Suprapubic skin (tissue), 4 donors: ENCODE measurements at regions not wholly inside any gene's neighbourhood (a gene's known extent, or its start where the extent isn't known, plus 50 kb on each side); places are given as distances from the start of the nearest gene placed in this dataset.

ENCODE experiments used
- DNase-seq, 2 donors: peaks; one replicate each; pipeline ENCODE4 v3.0.0-alpha.2; 2019; ENCODE audit warnings: low spot score in 2 of 2
- H3K27ac ChIP-seq: fragments of 200-600 bp; sonication (generic); one replicate; pipeline ENCODE4 v1.5.1; 2019
- H3K27me3 ChIP-seq: fragments of 200-600 bp; sonication (generic); one replicate; pipeline ENCODE4 v1.5.1; 2019
- H3K36me3 ChIP-seq: fragments of 200-600 bp; sonication (generic); one replicate; pipeline ENCODE4 v1.5.1; 2019
- H3K4me1 ChIP-seq: fragments of 200-600 bp; sonication (generic); one replicate; pipeline ENCODE4 v1.5.1; 2019
- H3K4me3 ChIP-seq: fragments of 200-600 bp; sonication (generic); one replicate; pipeline ENCODE4 v1.5.1; 2019; ENCODE audit warnings: mild to moderate bottlenecking
- H3K9me3 ChIP-seq: fragments of 200-600 bp; sonication (generic); one replicate; pipeline ENCODE4 v1.5.1; 2019
- EP300 ChIP-seq: sonication (generic); formaldehyde crosslinking; IDR thresholded peaks from one replicate; pipeline ENCODE4 v1.6.1; 2017; ENCODE audit warnings: antibody characterized with exemption
- POLR2A ChIP-seq, 2 donors: fragments of 450-650 bp; IDR thresholded peaks; one replicate each; pipeline ENCODE4 v1.6.1; 2017; ENCODE audit warnings: antibody characterized with exemption in 2 of 2, mild to moderate bottlenecking in 2 of 2, moderate library complexity in 2 of 2
- POLR2AphosphoS5 ChIP-seq, 3 donors: sonication (generic); formaldehyde crosslinking; IDR thresholded peaks; one replicate each; pipeline ENCODE4 v1.6.1; 2017; ENCODE audit warnings: antibody characterized with exemption in 3 of 3
- WGBS: methylation state at CpG from one replicate; pipeline ENCODE4 v1.1.5; 2018; 5-methylcytosine and 5-hydroxymethylcytosine counted together
- TF ChIP-seq, protein P1 (sequence below), 2 donors: fragments of 200-600 bp in 1 of 2; fragments of 450-650 bp in 1 of 2; sonication (generic) in 1 of 2; IDR thresholded peaks; one replicate each; pipeline ENCODE4 v1.5.1; 2016 to 2019; ENCODE audit warnings: antibody characterized with exemption in 2 of 2, mild to moderate bottlenecking in 1 of 2, moderate library complexity in 1 of 2

DNA sequence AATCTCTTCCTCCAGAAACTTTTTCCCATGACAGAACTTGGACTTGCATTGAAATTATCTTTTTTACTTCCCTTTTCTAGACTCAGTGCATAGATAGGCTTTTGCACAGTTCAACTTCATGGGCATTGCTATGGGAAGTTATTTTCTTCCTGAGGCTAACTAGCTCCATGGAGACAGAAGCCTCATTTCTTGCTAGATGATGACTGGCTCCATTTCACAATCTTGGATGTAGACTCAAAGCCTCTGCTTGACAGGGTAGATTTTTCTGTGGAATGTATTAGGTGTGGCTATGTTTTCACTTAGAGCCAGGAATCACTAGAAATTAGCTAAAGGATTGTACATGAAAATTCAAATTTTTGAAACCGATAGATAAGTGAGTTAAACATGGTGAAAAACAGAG, 884.1 kb upstream of the MGAT4C start:
- no peaks in the 10 kb centered on the region for H3K27me3 ChIP-seq
- TF ChIP-seq POLR2AphosphoS5 (IDR thresholded peaks at IDR 0.05), result no peak
- TF ChIP-seq EP300, result no peak
- TF ChIP-seq, protein P1, sequence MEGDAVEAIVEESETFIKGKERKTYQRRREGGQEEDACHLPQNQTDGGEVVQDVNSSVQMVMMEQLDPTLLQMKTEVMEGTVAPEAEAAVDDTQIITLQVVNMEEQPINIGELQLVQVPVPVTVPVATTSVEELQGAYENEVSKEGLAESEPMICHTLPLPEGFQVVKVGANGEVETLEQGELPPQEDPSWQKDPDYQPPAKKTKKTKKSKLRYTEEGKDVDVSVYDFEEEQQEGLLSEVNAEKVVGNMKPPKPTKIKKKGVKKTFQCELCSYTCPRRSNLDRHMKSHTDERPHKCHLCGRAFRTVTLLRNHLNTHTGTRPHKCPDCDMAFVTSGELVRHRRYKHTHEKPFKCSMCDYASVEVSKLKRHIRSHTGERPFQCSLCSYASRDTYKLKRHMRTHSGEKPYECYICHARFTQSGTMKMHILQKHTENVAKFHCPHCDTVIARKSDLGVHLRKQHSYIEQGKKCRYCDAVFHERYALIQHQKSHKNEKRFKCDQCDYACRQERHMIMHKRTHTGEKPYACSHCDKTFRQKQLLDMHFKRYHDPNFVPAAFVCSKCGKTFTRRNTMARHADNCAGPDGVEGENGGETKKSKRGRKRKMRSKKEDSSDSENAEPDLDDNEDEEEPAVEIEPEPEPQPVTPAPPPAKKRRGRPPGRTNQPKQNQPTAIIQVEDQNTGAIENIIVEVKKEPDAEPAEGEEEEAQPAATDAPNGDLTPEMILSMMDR (IDR thresholded peaks at IDR 0.05), result no peak
- TF ChIP-seq POLR2A (IDR thresholded peaks at IDR 0.05), result no peak
- H3K4me3 ChIP-seq, result no peak overlapping the region
- H3K9me3 ChIP-seq, result no peaks in the 10 kb centered on the region
- no peaks in the 10 kb centered on the region for H3K4me1 ChIP-seq
- no peaks in the 10 kb centered on the region for H3K36me3 ChIP-seq
- H3K27ac ChIP-seq, result no peak overlapping the region
- DNase-seq, result no peak
- 71% methylated on average over 1 of the region's 1 CpG for WGBS

GRCh38 chr12:87137220-87137619, 881.0 kb upstream of the MGAT4C start:
- TF ChIP-seq EP300 (no peak), POLR2A (IDR thresholded peaks at IDR 0.05) (no peak), POLR2AphosphoS5 (IDR thresholded peaks at IDR 0.05) (no peak)
- TF ChIP-seq, protein P1 (IDR thresholded peaks at IDR 0.05), result no peak

DNA sequence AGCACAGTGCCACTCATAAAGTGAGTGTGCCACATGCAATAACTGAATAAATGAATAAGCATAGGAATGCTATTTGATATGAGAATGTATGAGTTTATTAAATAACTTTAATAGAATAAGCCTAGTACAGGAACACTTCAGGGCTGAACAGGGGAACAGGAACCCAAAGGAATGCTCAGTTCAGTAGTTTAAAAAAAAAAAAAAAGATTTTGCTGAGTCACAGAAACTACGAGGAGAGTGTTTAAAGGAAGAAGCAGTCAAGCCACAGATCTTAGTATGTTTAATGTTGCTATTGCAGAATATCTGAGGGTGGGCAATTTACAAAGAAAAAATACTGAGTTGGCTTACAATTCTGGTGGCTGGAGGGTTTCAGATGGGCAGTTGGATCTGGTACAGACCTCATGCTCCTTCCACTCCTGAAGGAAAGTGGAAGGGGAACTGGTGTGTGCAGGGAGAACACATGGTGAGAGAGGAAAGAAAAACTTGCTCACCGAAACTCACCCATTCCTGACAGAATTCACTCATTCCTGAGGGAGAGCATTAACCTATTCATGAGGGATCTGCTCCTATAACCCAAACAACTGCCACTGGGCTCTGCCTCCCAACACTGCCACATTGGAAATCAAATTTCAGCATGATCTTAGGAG, 880.3 kb upstream of the MGAT4C start:
- Histone ChIP-seq H3K4me1 (no peaks in the 10 kb centered on the region), H3K4me3 (no peak overlapping the region), H3K36me3 (no peaks in the 10 kb centered on the region), H3K27ac (no peak overlapping the region), H3K9me3 (no peaks in the 10 kb centered on the region), H3K27me3 (no peaks in the 10 kb centered on the region)
- WGBS, result 41% methylated on average over 2 of the region's 2 CpGs
- TF ChIP-seq POLR2AphosphoS5 (IDR thresholded peaks at IDR 0.05) (no peak), POLR2A (IDR thresholded peaks at IDR 0.05) (no peak), EP300 (no peak)
- TF ChIP-seq, protein P1 (IDR thresholded peaks at IDR 0.05), result no peak
- no peak for DNase-seq

More at GRCh38 chr12:87137220-87137619, 881.0 kb upstream of the MGAT4C start:
- Histone ChIP-seq H3K4me1 (no peaks in the 10 kb centered on the region), H3K4me3 (no peak overlapping the region), H3K9me3 (no peaks in the 10 kb centered on the region), H3K36me3 (no peaks in the 10 kb centered on the region), H3K27me3 (no peaks in the 10 kb centered on the region), H3K27ac (no peak overlapping the region)
- DNase-seq, result no peak

GRCh38 chr12:87127272-87127671, 871.1 kb upstream of the MGAT4C start:
- Histone ChIP-seq H3K4me3 (no peak overlapping the region), H3K27ac (no peak overlapping the region)
- TF ChIP-seq, protein P1 (IDR thresholded peaks at IDR 0.05), result no peak
- TF ChIP-seq EP300 (no peak), POLR2AphosphoS5 (IDR thresholded peaks at IDR 0.05) (no peak), POLR2A (IDR thresholded peaks at IDR 0.05) (no peak)

GRCh38 chr12:87121896-87122295, 865.7 kb upstream of the MGAT4C start:
- H3K9me3 ChIP-seq, result peaks cover 4% of the 10 kb centered on the region
- no peak for TF ChIP-seq POLR2A (IDR thresholded peaks at IDR 0.05)
- TF ChIP-seq EP300, result no peak
- TF ChIP-seq, protein P1 (IDR thresholded peaks at IDR 0.05), result no peak
- TF ChIP-seq POLR2AphosphoS5 (IDR thresholded peaks at IDR 0.05), result no peak
- DNase-seq, result no peak
- H3K27ac ChIP-seq, result no peak overlapping the region
- no peak overlapping the region for H3K4me3 ChIP-seq
- WGBS, result 81% methylated on average over 3 of the region's 3 CpGs
- H3K36me3 ChIP-seq, result no peaks in the 10 kb centered on the region
- no peaks in the 10 kb centered on the region for H3K4me1 ChIP-seq
- no peaks in the 10 kb centered on the region for H3K27me3 ChIP-seq

More at GRCh38 chr12:87127272-87127671, 871.1 kb upstream of the MGAT4C start:
- Histone ChIP-seq H3K9me3 (peaks cover 4% of the 10 kb centered on the region), H3K27me3 (no peaks in the 10 kb centered on the region), H3K36me3 (no peaks in the 10 kb centered on the region), H3K4me1 (no peaks in the 10 kb centered on the region)
- DNase-seq, result no peak
